NT2/D1 (cell line): ENCODE measurements at regions not wholly inside any gene's neighbourhood (a gene's known extent, or its start where the extent isn't known, plus 50 kb on each side); places are given as distances from the start of the nearest gene placed in this dataset.
"Not testable (repeated sequence)": the region's sequence is repeated elsewhere in the genome, so short reads cannot be mapped to it uniquely, and the experiment has no call there.

Experiments
- DNase-seq: peaks from one replicate; pipeline ENCODE4 v3.0.0-alpha.2; 2011; ENCODE audit warnings: low read depth, low spot score
- H3K27me3 ChIP-seq: 2 replicates; pipeline ENCODE4 v1.6.0; 2011; ENCODE audit warnings: mild to moderate bottlenecking; ENCODE audit not compliant: insufficient read length, insufficient read depth
- H3K36me3 ChIP-seq: 2 replicates; pipeline ENCODE4 v1.6.1; 2011; ENCODE audit warnings: mild to moderate bottlenecking, low read length, mixed read lengths; ENCODE audit not compliant: insufficient read depth, insufficient read length
- H3K4me1 ChIP-seq: 2 replicates; pipeline ENCODE4 v1.5.1; 2011; ENCODE audit not compliant: insufficient read depth, insufficient read length
- H3K4me3 ChIP-seq: 2 replicates; pipeline ENCODE4 v1.5.1; 2011; ENCODE audit warnings: low read depth; ENCODE audit not compliant: insufficient read length
- H3K9ac ChIP-seq: 2 replicates; pipeline ENCODE4 v1.6.0; 2011; ENCODE audit warnings: low read depth; ENCODE audit not compliant: insufficient read length
- H3K9me3 ChIP-seq: 2 replicates; pipeline ENCODE4 v1.5.1; 2011; ENCODE audit warnings: mild to moderate bottlenecking, low read length; ENCODE audit not compliant: insufficient read depth
- SUZ12 ChIP-seq: IDR thresholded peaks from 2 replicates; pipeline ENCODE4 v1.6.1; 2011; ENCODE audit not compliant: insufficient read length, insufficient read depth; ENCODE audit errors: extremely low read depth
- YY1 ChIP-seq: IDR thresholded peaks from 2 replicates; pipeline ENCODE4 v1.6.1; 2011; ENCODE audit not compliant: insufficient read length, insufficient read depth
- ZNF274 ChIP-seq: IDR thresholded peaks from 2 replicates; pipeline ENCODE4 v1.6.1; 2011; ENCODE audit warnings: mild to moderate bottlenecking, low read depth, low read length

- H3K9me3 ChIP-seq = 0 out of 2 replicates have a peak, but pooled peaks cover 5% of the 10 kb centered on the region
- H3K4me3 ChIP-seq = no peak overlapping the region
- TF ChIP-seq SUZ12 (no peak), ZNF274 (no peak), YY1 (no peak)
- H3K27me3 ChIP-seq = no peaks in the 10 kb centered on the region
- peak; percentile 63 for DNase-seq
- H3K36me3 ChIP-seq = no peaks in the 10 kb centered on the region
- H3K4me1 ChIP-seq = no peaks in the 10 kb centered on the region
- H3K9ac ChIP-seq = no peak overlapping the region
Observed at GRCh38 chr21:35470522-35470921, 421.4 kb upstream of the RUNX1 start.

DNA sequence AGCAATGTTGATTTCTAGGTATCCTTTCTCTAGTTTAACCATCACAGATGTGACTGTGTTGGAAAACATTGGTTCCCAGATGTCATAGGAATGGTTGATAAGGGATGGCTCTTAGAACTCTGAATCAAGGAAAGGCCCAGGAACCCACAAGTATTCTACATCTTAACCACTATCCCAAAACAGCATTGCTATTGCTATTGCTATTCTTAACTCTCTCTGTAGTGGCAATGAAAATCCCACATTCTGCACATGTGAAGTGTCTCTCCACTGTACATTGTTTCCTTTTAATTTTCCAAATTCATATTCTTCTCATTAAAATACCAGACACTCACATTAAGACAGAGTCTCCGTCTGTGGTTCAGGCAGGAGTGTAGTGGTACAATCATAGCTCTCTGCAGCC, 420.4 kb upstream of the RUNX1 start:
- no peak for DNase-seq
- no peaks in the 10 kb centered on the region for H3K36me3 ChIP-seq
- H3K27me3 ChIP-seq = no peaks in the 10 kb centered on the region
- no peak for TF ChIP-seq YY1
- TF ChIP-seq SUZ12 = no peak
- no peak for TF ChIP-seq ZNF274
- no peak overlapping the region for H3K4me3 ChIP-seq
- no peaks in the 10 kb centered on the region for H3K4me1 ChIP-seq
- 0 out of 2 replicates have a peak, but pooled peaks cover 5% of the 10 kb centered on the region for H3K9me3 ChIP-seq
- H3K9ac ChIP-seq = no peak overlapping the region

- H3K36me3 ChIP-seq = no peaks in the 10 kb centered on the region
- no peaks in the 10 kb centered on the region for H3K4me1 ChIP-seq
- TF ChIP-seq SUZ12 (no peak), YY1 (no peak), ZNF274 (no peak)
- H3K27me3 ChIP-seq = no peaks in the 10 kb centered on the region
- no peak overlapping the region for H3K9ac ChIP-seq
- no peak for DNase-seq
- 0 out of 2 replicates have a peak, but pooled peaks cover 5% of the 10 kb centered on the region for H3K9me3 ChIP-seq
- no peak overlapping the region for H3K4me3 ChIP-seq
Observed at GRCh38 chr21:35468991-35469390, 419.9 kb upstream of the RUNX1 start.

DNA sequence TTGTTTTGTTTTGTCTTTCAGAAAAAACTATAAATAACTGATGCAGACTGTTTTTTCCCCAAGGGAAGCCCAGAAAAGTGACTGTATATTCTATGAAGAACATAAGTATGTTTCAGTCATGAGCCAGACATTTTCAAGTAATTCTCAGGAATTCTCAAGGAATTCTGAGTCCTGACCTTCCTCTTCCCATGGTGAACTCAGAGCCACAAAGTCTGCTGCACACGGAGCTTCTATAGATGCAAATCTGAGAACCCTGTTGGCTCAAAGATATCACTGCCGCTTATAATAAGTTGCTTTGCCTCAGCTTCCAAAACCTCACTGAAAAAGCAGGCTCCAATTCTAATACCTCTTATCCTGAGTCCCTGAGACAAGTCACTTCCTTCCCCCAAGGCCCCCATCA, 418.5 kb upstream of the RUNX1 start:
- no peaks in the 10 kb centered on the region for H3K36me3 ChIP-seq
- H3K4me1 ChIP-seq = no peaks in the 10 kb centered on the region

GRCh38 chr21:35466681-35467080, 417.6 kb upstream of the RUNX1 start:
- H3K4me1 ChIP-seq, H3K27me3 ChIP-seq, H3K9ac ChIP-seq, H3K36me3 ChIP-seq, DNase-seq, H3K4me3 ChIP-seq: not testable (repeated sequence)
- H3K9me3 ChIP-seq = 0 out of 2 replicates have a peak, but pooled peaks cover 12% of the 10 kb centered on the region

More for the DNA sequence above, 418.5 kb upstream of the RUNX1 start:
- H3K9ac ChIP-seq = no peak overlapping the region
- DNase-seq = no peak
- TF ChIP-seq ZNF274 = no peak
- no peak for TF ChIP-seq SUZ12
- TF ChIP-seq YY1 = no peak
- H3K4me3 ChIP-seq = no peak overlapping the region
- H3K9me3 ChIP-seq = 0 out of 2 replicates have a peak, but pooled peaks cover 12% of the 10 kb centered on the region
- H3K27me3 ChIP-seq = no peaks in the 10 kb centered on the region

DNA sequence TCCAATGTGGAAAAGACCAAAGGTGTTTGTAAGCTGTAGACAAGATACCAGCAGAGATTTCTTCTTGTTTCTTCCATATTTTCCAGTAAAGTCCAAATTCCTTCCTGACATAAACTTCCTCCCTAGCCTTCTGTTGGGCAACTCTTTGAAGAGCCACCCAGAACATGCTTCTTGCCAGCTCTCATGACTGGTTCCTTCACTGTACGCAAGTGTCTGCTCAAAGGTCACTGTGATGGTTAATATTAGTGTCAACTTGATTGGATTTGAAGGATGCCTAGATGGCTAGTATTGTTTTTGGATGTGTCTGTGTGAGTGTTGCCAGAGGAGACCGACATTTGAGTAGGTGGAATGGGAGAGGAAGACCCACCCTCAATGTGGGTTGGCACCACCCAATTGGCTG, 416.6 kb upstream of the RUNX1 start:
- Histone ChIP-seq H3K4me3 (no peak overlapping the region), H3K27me3 (no peaks in the 10 kb centered on the region), H3K4me1 (no peaks in the 10 kb centered on the region), H3K9me3 (0 out of 2 replicates have a peak, but pooled peaks cover 12% of the 10 kb centered on the region), H3K36me3 (no peaks in the 10 kb centered on the region), H3K9ac (no peak overlapping the region)
- TF ChIP-seq ZNF274 = no peak
- TF ChIP-seq SUZ12 = no peak
- no peak for TF ChIP-seq YY1
- no peak for DNase-seq

DNA sequence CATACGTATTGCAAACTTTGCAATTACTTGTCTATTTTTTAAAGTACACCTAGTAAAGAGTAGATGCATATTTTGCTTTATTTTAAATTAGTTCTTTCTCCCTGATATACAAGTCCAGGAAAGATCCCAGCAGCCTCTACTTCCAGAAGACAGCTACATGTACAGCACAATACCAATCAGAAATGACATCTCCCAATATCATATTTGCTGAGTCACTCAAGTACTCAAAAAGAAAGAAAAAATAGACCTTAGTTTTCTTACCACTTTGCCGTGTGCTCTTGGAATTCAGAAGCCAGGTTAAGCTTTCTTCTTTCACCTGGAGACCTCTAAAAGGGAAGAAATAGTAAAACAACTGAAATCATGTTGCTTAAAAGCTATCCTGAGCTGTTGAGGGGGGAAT, 412.6 kb upstream of the RUNX1 start:
- no peak for TF ChIP-seq YY1
- TF ChIP-seq ZNF274 = no peak
- TF ChIP-seq SUZ12 = no peak
- H3K27me3 ChIP-seq = no peaks in the 10 kb centered on the region
- no peak overlapping the region for H3K9ac ChIP-seq
- no peaks in the 10 kb centered on the region for H3K4me1 ChIP-seq
- no peak overlapping the region for H3K4me3 ChIP-seq
- DNase-seq = no peak
- 0 out of 2 replicates have a peak, but pooled peaks cover 7% of the 10 kb centered on the region for H3K9me3 ChIP-seq
- H3K36me3 ChIP-seq = no peaks in the 10 kb centered on the region

DNA sequence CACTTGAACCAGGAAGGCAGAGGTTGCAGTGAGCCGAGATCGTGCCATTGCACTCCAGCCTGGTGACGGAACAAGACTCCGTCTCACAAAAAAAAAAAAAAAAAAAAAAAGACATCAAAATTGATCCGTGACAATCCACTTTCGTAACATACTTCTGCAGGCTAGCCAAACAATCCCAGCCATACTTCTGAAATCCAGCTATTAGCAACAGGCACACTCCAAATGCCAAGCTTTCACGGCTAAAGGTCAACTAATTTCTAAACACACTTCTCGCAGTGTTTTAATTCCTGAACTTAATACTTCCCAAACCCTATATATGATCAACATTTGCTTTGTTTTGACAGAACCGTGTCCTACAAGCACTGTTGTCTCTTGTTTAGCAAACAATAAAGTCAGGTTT, 411.3 kb upstream of the RUNX1 start:
- Histone ChIP-seq H3K4me3 (no peak overlapping the region), H3K36me3 (no peaks in the 10 kb centered on the region), H3K27me3 (no peaks in the 10 kb centered on the region), H3K9ac (no peak overlapping the region), H3K4me1 (no peaks in the 10 kb centered on the region), H3K9me3 (0 out of 2 replicates have a peak, but pooled peaks cover 7% of the 10 kb centered on the region)
- no peak for DNase-seq
- TF ChIP-seq YY1 (no peak), SUZ12 (no peak), ZNF274 (no peak)
